ENCODE measurements at regions not wholly inside any gene's neighbourhood (a gene's known extent, or its start where the extent isn't known, plus 50 kb on each side); places are given as distances from the start of the nearest gene placed in this dataset.

GRCh38 chr20:4069751-4070150 lies 54.4 kb upstream of the RNF24 start:
- no peak for DNase-seq

- no peak for DNase-seq
Observed at GRCh38 chr20:4068708-4069107, 53.4 kb upstream of the RNF24 start.

GRCh38 chr20:4067600-4068261 lies 52.4 kb upstream of the RNF24 start:
- no peak for DNase-seq

- no peak for DNase-seq
Observed at GRCh38 chr20:4066551-4066950, 51.2 kb upstream of the RNF24 start.

DNA sequence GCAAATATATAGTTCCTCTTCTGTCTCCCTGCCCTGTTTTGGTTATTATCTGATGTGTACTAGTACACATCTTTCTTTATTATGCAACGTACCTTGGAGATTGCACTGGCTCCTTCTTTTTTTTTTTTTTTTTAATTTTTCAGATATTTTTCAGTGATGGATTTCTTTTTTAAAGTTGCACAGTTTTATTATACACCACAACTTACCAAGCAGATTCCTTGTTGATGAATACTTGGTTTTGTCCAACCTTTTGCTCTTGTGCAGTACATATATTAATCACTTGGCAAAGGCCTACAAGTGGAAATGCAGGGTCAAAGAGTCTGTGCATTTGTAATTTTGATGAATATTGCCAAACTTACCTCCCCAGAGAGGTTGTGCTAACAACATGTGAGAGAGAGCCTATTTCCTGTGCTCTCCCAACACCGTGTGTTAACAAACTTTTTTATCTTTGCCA lies 50.1 kb upstream of the RNF24 start:
- DNase-seq = no peak
